Fibroblast of mammary gland (primary cell): ENCODE measurements at regions not wholly inside any gene's neighbourhood (a gene's known extent, or its start where the extent isn't known, plus 50 kb on each side); places are given as distances from the start of the nearest gene placed in this dataset.
"Not testable (repeated sequence)": the region's sequence is repeated elsewhere in the genome, so short reads cannot be mapped to it uniquely, and the experiment has no call there.

Source experiments
- DNase-seq: peaks from one replicate; pipeline ENCODE4 v3.0.0-alpha.2; 2010; ENCODE audit warnings: low read depth
- H3K4me3 ChIP-seq: 2 replicates; pipeline ENCODE4 v1.5.1; 2011; ENCODE audit warnings: low read depth, mild to moderate bottlenecking, low read length, moderate library complexity; ENCODE audit not compliant: control insufficient read depth
- TF ChIP-seq, protein P1 (sequence below): conservative IDR thresholded peaks from 2 replicates; pipeline ENCODE4 v1.5.1; 2011; ENCODE audit warnings: low read depth, low read length, inconsistent platforms; ENCODE audit not compliant: control insufficient read depth, insufficient read depth

DNA sequence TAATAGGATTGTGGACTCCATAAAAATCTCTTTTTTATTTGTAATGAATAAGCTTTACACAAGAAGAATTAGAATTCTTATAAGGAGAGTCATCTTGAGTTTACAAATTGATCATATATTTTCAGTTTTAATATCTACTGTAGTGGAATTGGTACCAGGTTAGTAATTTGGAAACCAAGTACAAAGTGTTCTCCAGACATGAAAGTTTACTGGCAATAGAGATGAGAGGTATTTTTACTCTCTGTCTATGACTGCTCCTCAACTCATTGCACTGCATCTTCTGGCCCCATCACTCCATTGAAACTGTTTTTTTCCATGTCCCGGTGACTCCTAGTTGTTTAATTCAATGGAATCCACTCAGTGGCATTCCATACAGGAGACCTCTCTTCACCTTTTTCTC is 164.5 kb upstream of the SMIM30 start:
- no peak for DNase-seq

GRCh38 chr7:113281223-113281622 is 162.9 kb upstream of the SMIM30 start:
- TF ChIP-seq, protein P1, sequence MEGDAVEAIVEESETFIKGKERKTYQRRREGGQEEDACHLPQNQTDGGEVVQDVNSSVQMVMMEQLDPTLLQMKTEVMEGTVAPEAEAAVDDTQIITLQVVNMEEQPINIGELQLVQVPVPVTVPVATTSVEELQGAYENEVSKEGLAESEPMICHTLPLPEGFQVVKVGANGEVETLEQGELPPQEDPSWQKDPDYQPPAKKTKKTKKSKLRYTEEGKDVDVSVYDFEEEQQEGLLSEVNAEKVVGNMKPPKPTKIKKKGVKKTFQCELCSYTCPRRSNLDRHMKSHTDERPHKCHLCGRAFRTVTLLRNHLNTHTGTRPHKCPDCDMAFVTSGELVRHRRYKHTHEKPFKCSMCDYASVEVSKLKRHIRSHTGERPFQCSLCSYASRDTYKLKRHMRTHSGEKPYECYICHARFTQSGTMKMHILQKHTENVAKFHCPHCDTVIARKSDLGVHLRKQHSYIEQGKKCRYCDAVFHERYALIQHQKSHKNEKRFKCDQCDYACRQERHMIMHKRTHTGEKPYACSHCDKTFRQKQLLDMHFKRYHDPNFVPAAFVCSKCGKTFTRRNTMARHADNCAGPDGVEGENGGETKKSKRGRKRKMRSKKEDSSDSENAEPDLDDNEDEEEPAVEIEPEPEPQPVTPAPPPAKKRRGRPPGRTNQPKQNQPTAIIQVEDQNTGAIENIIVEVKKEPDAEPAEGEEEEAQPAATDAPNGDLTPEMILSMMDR, result no peak

More for the DNA sequence above, 164.5 kb upstream of the SMIM30 start:
- no peak overlapping the region for H3K4me3 ChIP-seq
- TF ChIP-seq, protein P1, result no peak

GRCh38 chr7:113279256-113279655 is 160.9 kb upstream of the SMIM30 start:
- H3K4me3 ChIP-seq, result no peak overlapping the region
- no peak for DNase-seq
- TF ChIP-seq, protein P1, result no peak

More at GRCh38 chr7:113281223-113281622, 162.9 kb upstream of the SMIM30 start:
- no peak for DNase-seq
- H3K4me3 ChIP-seq, result no peak overlapping the region

DNA sequence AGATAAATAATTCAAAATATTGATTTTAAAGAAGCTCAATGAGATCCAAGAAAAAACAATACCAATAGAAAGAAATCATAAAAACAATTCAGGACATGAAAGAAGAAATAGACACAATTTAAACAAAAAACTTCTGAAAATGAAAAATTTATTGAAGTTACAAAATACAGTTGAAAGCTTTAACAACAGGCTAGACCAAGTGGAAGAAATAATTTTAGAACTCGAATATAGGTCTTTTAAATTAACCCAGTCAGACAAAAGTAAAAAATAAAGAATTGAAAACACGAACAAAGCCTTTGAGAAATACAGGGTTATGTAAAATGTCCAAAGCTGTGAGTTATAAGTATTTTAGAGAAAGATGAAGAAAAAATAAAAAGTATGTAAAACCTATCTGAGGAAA is 152.4 kb upstream of the SMIM30 start:
- DNase-seq, result no peak
- H3K4me3 ChIP-seq, result no peak overlapping the region
- TF ChIP-seq, protein P1, result no peak

- H3K4me3 ChIP-seq, DNase-seq: not testable (repeated sequence)
These were observed 151.2 kb upstream of the SMIM30 start for GRCh38 chr7:113269592-113269991.

DNA sequence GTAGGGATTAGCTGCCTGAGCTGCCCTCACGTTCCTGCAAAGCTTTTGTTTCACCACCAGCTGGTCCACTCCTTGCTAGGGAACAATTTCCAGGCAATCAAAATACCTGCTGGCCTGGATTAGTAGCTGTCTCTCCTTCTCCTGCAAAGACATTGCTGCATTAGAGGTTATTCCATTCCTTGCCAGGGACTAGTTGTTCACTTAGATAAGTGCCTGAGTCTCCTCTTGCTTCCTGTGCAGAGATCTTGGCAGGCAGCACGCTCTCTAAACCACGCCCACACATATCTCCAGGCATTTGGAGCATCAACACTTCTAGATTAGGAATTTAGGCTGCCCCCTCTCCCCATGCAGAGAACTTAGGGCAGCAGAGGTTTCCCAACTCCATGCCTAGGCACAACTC is 150.4 kb upstream of the SMIM30 start:
- DNase-seq, result no peak
- TF ChIP-seq, protein P1, result no peak
- H3K4me3 ChIP-seq, result no peak overlapping the region

DNA sequence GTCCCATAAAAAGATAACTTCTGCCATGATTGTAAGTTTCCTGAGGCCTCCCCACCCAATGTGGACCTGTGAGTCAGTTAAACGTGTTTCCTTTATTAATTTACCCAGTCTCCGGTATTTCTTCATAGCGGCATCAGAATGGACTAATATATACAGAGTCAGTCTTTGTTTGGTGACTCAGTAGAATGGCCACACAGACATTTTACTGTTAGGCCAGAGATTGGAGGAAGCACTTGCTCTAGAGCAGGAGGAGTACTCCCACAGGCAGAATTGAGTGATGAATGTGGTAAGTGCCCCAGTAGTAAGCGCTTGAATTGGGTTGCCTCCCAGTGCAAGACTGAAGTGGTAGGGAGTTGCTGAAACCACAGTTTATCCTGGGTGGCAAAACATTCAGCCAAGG is 149.5 kb upstream of the SMIM30 start:
- no peak overlapping the region for H3K4me3 ChIP-seq
- DNase-seq, result peak; percentile 30
- TF ChIP-seq, protein P1, result no peak
